COLO829 (cell line): ENCODE measurements at regions not wholly inside any gene's neighbourhood (a gene's known extent, or its start where the extent isn't known, plus 50 kb on each side); places are given as distances from the start of the nearest gene placed in this dataset.

Experiments
- DNase-seq: peaks from one replicate; pipeline ENCODE4 v3.0.0; 2012; ENCODE audit warnings: low spot score

- no peak for DNase-seq
Measured at GRCh38 chr6:167494698-167495435, 170.0 kb downstream of the TTLL2 start.

- DNase-seq = no peak
Measured at GRCh38 chr6:167495506-167496401, 170.9 kb downstream of the TTLL2 start.

GRCh38 chr6:167496707-167497106 is 171.8 kb downstream of the TTLL2 start:
- no peak for DNase-seq

- DNase-seq = no peak
Measured at GRCh38 chr6:167497428-167498056, 172.7 kb downstream of the TTLL2 start.

GRCh38 chr6:167499161-167499660 is 174.3 kb downstream of the TTLL2 start:
- DNase-seq = no peak

GRCh38 chr6:167500961-167501360 is 176.1 kb downstream of the TTLL2 start:
- no peak for DNase-seq

- no peak for DNase-seq
Measured at GRCh38 chr6:167501831-167502385, 177.0 kb downstream of the TTLL2 start.

GRCh38 chr6:167502471-167502870 is 177.6 kb downstream of the TTLL2 start:
- DNase-seq = no peak

- DNase-seq = no peak
Measured at GRCh38 chr6:167504385-167504961, 179.6 kb downstream of the TTLL2 start.

GRCh38 chr6:167505199-167505598 is 180.3 kb downstream of the TTLL2 start:
- DNase-seq = no peak

- DNase-seq = no peak
Measured at GRCh38 chr6:167505782-167506181, 180.9 kb downstream of the TTLL2 start.

- no peak for DNase-seq
Measured at GRCh38 chr6:167506443-167507301, 181.8 kb downstream of the TTLL2 start.

- DNase-seq = no peak
Measured at GRCh38 chr6:167507376-167507945, 182.6 kb downstream of the TTLL2 start.

GRCh38 chr6:167508919-167509852 is 184.3 kb downstream of the TTLL2 start:
- DNase-seq = no peak

GRCh38 chr6:167509853-167510220 is 185.0 kb downstream of the TTLL2 start:
- no peak for DNase-seq

- no peak for DNase-seq
Measured at GRCh38 chr6:167510648-167511047, 185.8 kb downstream of the TTLL2 start.

- DNase-seq = no peak
Measured at GRCh38 chr6:167512696-167513375, 187.9 kb downstream of the TTLL2 start.

GRCh38 chr6:167513778-167514177 is 188.9 kb downstream of the TTLL2 start:
- no peak for DNase-seq

GRCh38 chr6:167514524-167514923 is 189.6 kb downstream of the TTLL2 start:
- DNase-seq = no peak
